GM12864 (cell line): ENCODE measurements at regions not wholly inside any gene's neighbourhood (a gene's known extent, or its start where the extent isn't known, plus 50 kb on each side); places are given as distances from the start of the nearest gene placed in this dataset.
A peak's percentile ranks its signal among the peaks of the same experiment; 100 is the strongest.

Experiments
- DNase-seq: peaks from one replicate; pipeline ENCODE4 v3.0.0-alpha.2; 2011; ENCODE audit warnings: low read depth
- H3K4me3 ChIP-seq: 2 replicates; pipeline ENCODE4 v1.5.1; 2011; ENCODE audit warnings: mild to moderate bottlenecking, low read depth, low read length, control low read depth
- CTCF ChIP-seq: IDR thresholded peaks from 2 replicates; pipeline ENCODE4 v1.5.1; 2011; ENCODE audit warnings: low read depth, mild to moderate bottlenecking, moderate library complexity, low read length, control low read depth, inconsistent platforms; ENCODE audit errors: missing control alignments

DNA sequence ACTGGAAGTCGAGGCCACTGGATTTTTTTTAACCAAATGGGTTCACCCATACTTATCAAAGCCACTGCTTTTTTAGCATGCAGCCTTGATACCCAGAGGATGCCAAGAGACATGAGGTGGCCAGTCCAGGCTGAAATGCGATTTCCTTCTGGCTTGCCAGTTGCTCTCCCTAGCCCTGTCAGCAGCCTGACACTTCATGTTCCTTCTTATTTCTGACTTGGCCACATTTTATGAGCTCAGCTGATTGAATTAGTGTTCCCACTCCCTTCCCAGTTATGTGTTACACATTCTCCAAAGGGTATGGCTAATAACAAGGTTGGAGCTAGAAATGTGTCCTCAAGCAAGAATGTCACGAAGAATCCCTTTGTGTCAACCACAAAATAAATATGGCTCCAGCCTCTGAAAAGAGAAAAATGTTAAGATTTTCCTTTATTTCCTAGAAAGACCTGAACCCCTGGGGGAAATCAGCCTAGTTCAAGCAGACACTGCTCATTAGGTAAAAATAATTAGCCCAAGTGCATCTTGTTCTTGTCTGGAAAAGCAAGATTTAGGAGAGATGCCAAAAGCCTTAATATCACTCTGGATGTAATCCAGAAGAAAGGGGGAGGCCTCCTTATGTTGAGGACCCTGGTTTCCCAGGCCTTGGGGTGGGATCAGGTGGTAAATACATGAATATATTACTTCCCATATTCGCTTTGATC is 121.7 kb upstream of the TACR1 start:
- no peak for DNase-seq
- TF ChIP-seq CTCF, result no peak
- no peak overlapping the region for H3K4me3 ChIP-seq

GRCh38 chr2:75319951-75320350 is 120.6 kb upstream of the TACR1 start:
- TF ChIP-seq CTCF, result no peak
- no peak for DNase-seq
- no peak overlapping the region for H3K4me3 ChIP-seq

- no peak for DNase-seq
- H3K4me3 ChIP-seq, result no peak overlapping the region
- TF ChIP-seq CTCF, result no peak
Observed at GRCh38 chr2:75317802-75318201, 118.5 kb upstream of the TACR1 start.

DNA sequence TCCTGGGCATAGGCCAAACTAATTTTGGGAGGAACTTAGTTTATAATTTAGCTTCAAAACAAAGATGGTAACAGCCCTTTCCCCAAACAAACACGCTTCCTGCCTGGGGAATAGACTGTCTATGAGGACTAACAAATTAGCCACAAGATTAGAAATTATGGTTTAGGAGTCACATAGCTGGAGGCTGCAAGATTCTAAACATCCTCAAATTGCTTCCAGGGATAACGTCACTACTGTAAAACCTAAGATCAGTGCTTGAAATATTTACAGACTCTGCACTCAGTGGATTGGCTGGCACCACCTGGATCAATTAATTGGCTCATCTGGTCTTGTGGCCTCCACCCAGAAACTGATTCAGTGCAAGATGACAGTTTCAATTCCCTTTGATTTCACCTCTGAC is 118.0 kb upstream of the TACR1 start:
- DNase-seq, result no peak
- no peak for TF ChIP-seq CTCF
- no peak overlapping the region for H3K4me3 ChIP-seq

GRCh38 chr2:75315436-75315835 is 116.1 kb upstream of the TACR1 start:
- no peak for DNase-seq
- no peak for TF ChIP-seq CTCF
- H3K4me3 ChIP-seq, result no peak overlapping the region

GRCh38 chr2:75311993-75312392 is 112.7 kb upstream of the TACR1 start:
- H3K4me3 ChIP-seq, result no peak overlapping the region
- TF ChIP-seq CTCF, result peak; percentile 91
- DNase-seq, result peak; percentile 83

DNA sequence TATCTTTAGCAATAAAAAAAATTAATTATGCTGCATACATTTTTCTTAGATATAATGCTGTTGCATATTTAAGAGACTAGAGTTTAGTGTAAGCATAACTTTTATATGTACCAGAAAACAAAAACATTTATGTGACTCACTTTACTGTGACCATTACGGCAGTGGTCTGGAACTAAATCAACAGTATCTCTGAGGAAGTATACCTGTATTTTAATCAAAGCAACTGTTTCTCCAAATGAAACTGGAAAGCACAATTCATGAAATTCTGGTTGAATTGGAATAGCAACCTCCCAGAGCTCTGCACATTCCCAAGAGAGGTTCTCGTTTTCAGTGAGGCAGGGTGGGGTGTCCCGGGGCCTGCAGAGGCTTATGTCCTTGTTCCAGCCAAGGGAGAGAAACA is 112.2 kb upstream of the TACR1 start:
- no peak for DNase-seq
- TF ChIP-seq CTCF, result no peak
- H3K4me3 ChIP-seq, result no peak overlapping the region
